Cardiac fibroblast (primary cell): ENCODE measurements at regions not wholly inside any gene's neighbourhood (a gene's known extent, or its start where the extent isn't known, plus 50 kb on each side); places are given as distances from the start of the nearest gene placed in this dataset.

ENCODE experiments used
- DNase-seq, 2 donors: peaks; one replicate each; pipeline versions ENCODE4 v3.0.0 to v3.0.0-alpha.2; 2010; ENCODE audit warnings: low read depth in 2 of 2
- H3K4me3 ChIP-seq, 2 donors: replicated peaks in 1 of 2; 1 replicate in 1 of 2; 2 replicates in 1 of 2; pipeline ENCODE4 v1.5.1; 2011; ENCODE audit warnings: low read depth in 2 of 2, low read length in 2 of 2, mild to moderate bottlenecking in 2 of 2, moderate library complexity in 1 of 2
- TF ChIP-seq, protein P1 (sequence below): IDR thresholded peaks from one replicate; pipeline ENCODE4 v1.5.1; 2011; ENCODE audit warnings: low read depth, mild to moderate bottlenecking, low read length, inconsistent platforms

DNA sequence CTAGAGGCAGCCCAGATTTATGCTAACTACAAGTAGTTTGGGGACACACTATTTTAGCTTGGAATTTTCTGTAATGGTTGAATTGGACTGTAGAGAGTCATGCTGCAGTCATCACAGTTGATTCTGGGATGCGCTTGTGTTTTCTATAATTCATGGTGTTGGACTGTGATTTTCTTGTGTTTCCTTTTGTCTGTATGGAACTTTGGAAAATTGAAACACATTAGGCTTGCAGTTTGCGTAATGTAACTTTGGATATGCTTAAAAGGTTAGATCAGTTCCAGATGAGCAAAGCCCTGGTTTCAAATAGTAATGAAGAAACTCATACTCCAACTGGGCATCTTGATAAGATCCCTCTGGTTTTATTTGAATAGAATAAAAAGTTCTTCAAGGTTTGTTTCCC, 502.2 kb downstream of the ARL4A start:
- no peak for DNase-seq
- TF ChIP-seq, protein P1, sequence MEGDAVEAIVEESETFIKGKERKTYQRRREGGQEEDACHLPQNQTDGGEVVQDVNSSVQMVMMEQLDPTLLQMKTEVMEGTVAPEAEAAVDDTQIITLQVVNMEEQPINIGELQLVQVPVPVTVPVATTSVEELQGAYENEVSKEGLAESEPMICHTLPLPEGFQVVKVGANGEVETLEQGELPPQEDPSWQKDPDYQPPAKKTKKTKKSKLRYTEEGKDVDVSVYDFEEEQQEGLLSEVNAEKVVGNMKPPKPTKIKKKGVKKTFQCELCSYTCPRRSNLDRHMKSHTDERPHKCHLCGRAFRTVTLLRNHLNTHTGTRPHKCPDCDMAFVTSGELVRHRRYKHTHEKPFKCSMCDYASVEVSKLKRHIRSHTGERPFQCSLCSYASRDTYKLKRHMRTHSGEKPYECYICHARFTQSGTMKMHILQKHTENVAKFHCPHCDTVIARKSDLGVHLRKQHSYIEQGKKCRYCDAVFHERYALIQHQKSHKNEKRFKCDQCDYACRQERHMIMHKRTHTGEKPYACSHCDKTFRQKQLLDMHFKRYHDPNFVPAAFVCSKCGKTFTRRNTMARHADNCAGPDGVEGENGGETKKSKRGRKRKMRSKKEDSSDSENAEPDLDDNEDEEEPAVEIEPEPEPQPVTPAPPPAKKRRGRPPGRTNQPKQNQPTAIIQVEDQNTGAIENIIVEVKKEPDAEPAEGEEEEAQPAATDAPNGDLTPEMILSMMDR = no peak
- no peak overlapping the region for H3K4me3 ChIP-seq

DNA sequence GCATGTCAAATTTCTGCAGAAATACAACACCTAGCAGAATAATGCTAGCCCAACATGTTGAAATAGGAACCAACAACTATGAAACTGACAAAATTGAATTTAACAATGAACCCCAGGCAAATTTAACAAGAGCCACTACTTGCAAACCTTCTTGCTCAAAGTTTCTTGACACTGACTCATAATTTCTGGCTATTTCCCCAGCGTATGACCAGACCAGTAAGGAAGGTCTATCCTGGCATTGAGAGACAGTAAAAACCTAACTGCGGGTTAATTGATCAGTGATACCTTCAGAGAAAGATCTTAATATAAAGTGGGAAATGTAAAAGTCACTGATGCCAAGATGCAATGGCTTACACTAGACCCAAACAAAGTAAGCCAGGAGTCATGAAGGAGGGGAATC, 510.1 kb downstream of the ARL4A start:
- DNase-seq = peak in 1 of 2 donors; percentile 45
- no peak overlapping the region for H3K4me3 ChIP-seq
- TF ChIP-seq, protein P1 = no peak

DNA sequence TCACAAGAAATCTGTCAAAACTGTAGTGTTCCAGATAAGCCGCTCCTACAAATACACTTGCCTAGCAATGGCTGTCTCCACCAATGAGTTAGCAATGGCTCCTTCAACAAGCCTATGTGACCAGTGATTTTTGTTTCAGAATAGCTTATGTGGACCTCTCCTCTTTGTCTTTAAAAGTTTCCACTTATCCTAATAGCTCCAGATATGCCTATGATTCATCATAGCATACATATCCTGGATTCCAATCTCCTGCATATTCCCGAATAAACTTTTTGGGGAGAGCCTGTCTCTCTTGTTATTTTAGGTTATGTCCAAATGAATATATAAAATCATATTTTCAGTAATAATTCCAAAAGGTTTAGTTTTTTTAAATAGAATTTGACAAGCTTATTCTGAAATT, 510.6 kb downstream of the ARL4A start:
- H3K4me3 ChIP-seq = no peak overlapping the region
- no peak for DNase-seq
- TF ChIP-seq, protein P1 = no peak

DNA sequence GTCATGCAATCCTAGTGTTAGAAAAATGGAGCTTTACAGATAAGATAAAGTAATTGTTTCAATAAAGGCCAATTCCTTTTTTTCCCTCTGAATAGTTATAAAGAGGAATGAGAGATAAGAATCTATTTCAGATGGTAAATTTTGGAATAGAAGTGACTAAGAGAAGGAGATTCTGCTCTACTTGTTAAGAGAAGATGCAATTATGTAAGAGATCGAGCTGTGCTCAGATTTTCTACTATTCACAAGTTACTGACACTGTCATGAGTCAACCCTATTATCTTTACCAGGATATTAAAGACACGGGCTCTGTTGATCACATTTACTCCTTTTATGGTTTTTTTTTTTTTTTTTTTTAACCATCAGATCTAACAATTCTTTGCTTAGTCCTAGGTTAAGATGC, 511.3 kb downstream of the ARL4A start:
- DNase-seq = no peak
- TF ChIP-seq, protein P1 = no peak
- no peak overlapping the region for H3K4me3 ChIP-seq

DNA sequence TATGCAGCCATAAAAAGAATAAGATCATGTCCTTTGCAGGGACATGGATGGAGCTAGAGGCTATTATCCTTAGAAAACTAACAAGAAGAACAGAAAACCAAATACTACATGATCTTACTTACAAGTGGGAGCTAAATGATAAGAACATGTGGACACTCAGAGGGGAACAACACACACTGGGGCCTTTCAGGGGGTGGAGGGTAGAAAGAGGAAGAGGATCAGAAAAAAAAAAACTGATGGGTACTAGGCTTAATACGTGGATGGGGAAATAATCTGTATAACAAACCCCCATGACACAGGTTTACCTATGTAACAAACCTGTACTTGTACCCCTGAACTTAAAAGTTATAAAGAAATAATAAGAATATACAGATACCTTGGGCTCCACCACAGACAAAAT, 514.2 kb downstream of the ARL4A start:
- no peak for DNase-seq
- TF ChIP-seq, protein P1 = no peak
- H3K4me3 ChIP-seq = no peak overlapping the region

DNA sequence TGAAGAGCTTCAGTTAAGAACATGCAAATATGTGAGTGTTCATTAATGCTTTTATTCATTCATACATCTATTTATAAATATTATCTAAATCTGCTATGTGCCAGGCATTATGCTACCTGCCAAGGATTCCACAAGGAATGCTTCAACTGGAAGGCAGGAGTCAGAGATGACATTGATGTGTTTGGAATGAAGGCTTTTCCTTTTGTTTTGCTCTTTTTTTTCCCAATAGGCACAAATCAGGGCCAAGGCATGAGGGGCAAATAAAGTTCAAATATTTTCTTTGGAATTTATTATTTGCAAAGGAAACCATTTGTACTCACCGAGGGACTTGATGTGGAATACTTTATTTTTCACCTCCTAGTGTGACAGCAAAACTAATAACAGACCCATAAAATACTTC, 530.3 kb downstream of the ARL4A start:
- no peak overlapping the region for H3K4me3 ChIP-seq
- TF ChIP-seq, protein P1 = no peak
- DNase-seq = peak in 1 of 2 donors; percentile 62

DNA sequence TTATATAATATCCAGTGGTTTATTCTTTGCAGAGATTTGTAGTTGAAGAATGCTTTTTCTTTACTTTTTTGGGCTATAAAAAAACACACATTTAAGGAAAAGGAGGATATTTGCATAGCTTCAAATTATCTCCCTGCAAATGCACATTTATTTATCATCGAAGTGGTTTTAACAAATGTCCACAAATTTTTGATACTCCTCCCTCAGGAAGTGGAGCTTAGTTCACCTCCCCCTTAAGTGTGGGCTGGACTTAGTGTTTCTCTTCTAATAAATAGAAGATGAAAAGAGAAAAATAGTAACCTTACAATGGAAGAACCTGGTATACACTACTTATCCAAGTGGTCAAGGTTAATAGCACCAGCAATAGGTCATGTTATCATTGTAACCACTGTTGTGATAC, 537.6 kb downstream of the ARL4A start:
- no peak for DNase-seq
- no peak overlapping the region for H3K4me3 ChIP-seq
- TF ChIP-seq, protein P1 = no peak
